Tongue (tissue), 1 donor: ENCODE measurements at regions not wholly inside any gene's neighbourhood (a gene's known extent, or its start where the extent isn't known, plus 50 kb on each side); places are given as distances from the start of the nearest gene placed in this dataset.

Source experiments
- DNase-seq: peaks from one replicate; pipeline ENCODE4 v3.0.0-alpha.2; 2015

- DNase-seq, result no peak
Measured at GRCh38 chr13:38606699-38607535, 80.0 kb upstream of the FREM2 start.

- DNase-seq, result peak; percentile 12
Measured at GRCh38 chr13:38617936-38618335, 68.9 kb upstream of the FREM2 start.

GRCh38 chr13:38618336-38618735 is 68.5 kb upstream of the FREM2 start:
- no peak for DNase-seq

- DNase-seq, result no peak
Measured at GRCh38 chr13:38618881-38619280, 68.0 kb upstream of the FREM2 start.

- DNase-seq, result no peak
Measured at GRCh38 chr13:38620876-38621275, 66.0 kb upstream of the FREM2 start.

GRCh38 chr13:38624822-38625221 is 62.1 kb upstream of the FREM2 start:
- no peak for DNase-seq

- no peak for DNase-seq
Measured at GRCh38 chr13:38628554-38628953, 58.3 kb upstream of the FREM2 start.

- DNase-seq, result no peak
Measured at GRCh38 chr13:38630780-38631179, 56.1 kb upstream of the FREM2 start.

- no peak for DNase-seq
Measured at GRCh38 chr13:38635030-38635429, 51.8 kb upstream of the FREM2 start.

- DNase-seq, result no peak
Measured at GRCh38 chr13:38636073-38636472, 50.8 kb upstream of the FREM2 start.

- no peak for DNase-seq
Measured at GRCh38 chr13:38636761-38637160, 50.1 kb upstream of the FREM2 start.
